ENCODE measurements at regions not wholly inside any gene's neighbourhood (a gene's known extent, or its start where the extent isn't known, plus 50 kb on each side); places are given as distances from the start of the nearest gene placed in this dataset.

DNA sequence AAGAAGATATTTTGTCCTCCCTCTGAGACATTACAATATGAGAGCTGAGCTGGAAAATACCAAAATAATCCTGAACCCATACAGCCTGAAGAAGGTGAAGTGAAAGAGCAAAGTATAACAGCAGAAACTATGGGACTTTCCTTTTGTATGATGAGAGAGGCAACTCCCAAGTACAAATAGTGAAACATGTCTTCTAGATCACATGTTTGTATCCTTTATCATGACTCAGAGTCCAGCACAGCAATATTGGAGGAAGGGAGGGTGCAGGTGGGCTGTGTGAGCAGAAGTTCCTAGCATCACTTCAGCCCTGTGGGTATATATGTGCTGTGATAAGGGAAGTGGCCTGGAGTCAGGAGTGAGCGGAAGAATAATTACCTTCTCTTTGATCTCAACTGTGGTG is 265.6 kb upstream of the NRXN1 start:
- Histone ChIP-seq H3K9me1 (ENCODE audit: control insufficient read depth, extremely low read depth, insufficient read depth, low read length) (no peaks in the 10 kb centered on the region), H3K9me3 (ENCODE audit: control insufficient read depth, low read depth, low read length) (no peaks in the 10 kb centered on the region), H4K20me1 (ENCODE audit: control insufficient read depth, extremely low read depth, insufficient read depth, low read length) (no peaks in the 10 kb centered on the region), H3K4me2 (ENCODE audit: control insufficient read depth, extremely low read depth, insufficient read depth, low read depth, low read length) (no peak overlapping the region), H3K9ac (ENCODE audit: control insufficient read depth, extremely low read depth, insufficient read depth, low read length) (no peak overlapping the region), H3K27me3 (ENCODE audit: control insufficient read depth, extremely low read depth, insufficient read depth, low read length) (no peaks in the 10 kb centered on the region), H3K4me3 (ENCODE audit: control insufficient read depth in 2 of 3, extremely low read depth in 1 of 3, insufficient read depth in 2 of 3, low read depth in 1 of 3, low read length in 3 of 3) (no peak overlapping the region), H3K79me2 (ENCODE audit: control insufficient read depth, insufficient read depth, low read length) (no peaks in the 10 kb centered on the region), H2AFZ (ENCODE audit: control insufficient read depth, low read length) (no peak overlapping the region), H3K36me3 (ENCODE audit: control insufficient read depth in 2 of 2, extremely low read depth in 1 of 2, insufficient read depth in 2 of 2, low read length in 2 of 2) (no peaks in the 10 kb centered on the region), H3K4me1 (ENCODE audit: control insufficient read depth, extremely low read depth, insufficient read depth, low read length) (no peaks in the 10 kb centered on the region), H3K27ac (ENCODE audit: control insufficient read depth, insufficient read depth, low read length) (no peak overlapping the region)
- FAIRE-seq (no peak), DNase-seq (ENCODE audit: low read depth, low spot score) (no peak)
- dilution Hi-C loops (cut with MboI; ENCODE audit: extremely low pct_ligation_motif_present, low sequenced_read_pairs) = no loop called here
- TF ChIP-seq EZH2 (IDR thresholded peaks at IDR 0.05; ENCODE audit: low read length) = no peak
- TF ChIP-seq, protein P1, sequence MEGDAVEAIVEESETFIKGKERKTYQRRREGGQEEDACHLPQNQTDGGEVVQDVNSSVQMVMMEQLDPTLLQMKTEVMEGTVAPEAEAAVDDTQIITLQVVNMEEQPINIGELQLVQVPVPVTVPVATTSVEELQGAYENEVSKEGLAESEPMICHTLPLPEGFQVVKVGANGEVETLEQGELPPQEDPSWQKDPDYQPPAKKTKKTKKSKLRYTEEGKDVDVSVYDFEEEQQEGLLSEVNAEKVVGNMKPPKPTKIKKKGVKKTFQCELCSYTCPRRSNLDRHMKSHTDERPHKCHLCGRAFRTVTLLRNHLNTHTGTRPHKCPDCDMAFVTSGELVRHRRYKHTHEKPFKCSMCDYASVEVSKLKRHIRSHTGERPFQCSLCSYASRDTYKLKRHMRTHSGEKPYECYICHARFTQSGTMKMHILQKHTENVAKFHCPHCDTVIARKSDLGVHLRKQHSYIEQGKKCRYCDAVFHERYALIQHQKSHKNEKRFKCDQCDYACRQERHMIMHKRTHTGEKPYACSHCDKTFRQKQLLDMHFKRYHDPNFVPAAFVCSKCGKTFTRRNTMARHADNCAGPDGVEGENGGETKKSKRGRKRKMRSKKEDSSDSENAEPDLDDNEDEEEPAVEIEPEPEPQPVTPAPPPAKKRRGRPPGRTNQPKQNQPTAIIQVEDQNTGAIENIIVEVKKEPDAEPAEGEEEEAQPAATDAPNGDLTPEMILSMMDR (optimal IDR thresholded peaks at IDR 0.05 in 1 of 3, IDR thresholded peaks at IDR 0.05 in 1 of 3, conservative IDR thresholded peaks at IDR 0.05 in 1 of 3; ENCODE audit: extremely low read depth in 1 of 3, insufficient read depth in 2 of 3, low read length in 3 of 3) = no peak

DNA sequence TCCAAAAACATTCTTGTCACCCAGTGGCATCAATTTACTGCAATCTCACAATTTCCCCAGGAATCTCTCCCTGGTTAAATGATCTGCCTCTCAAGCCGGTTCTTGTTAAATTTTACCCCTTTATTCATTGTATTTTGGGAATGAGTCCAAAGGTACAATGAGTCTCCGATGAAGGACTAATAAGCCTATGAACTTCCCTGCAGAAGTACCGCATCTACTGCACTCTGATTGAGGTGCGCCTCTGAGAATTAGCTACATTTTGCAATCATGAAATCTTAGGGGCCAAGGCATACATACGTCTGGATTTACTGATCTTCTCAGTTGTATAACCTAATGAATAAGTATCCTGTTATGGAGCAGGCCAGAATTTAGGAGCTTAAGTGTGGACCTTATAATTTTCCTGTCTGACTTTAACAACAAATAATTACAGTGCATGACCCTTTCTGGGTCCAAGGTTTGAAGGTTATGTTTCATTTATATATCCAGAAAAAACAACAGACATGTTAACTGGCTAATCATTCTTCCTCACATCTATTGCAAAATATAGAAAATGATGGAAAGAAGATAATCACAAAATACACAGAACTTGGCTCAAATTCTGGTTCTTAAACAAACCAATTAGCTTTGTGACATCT is 261.8 kb upstream of the NRXN1 start:
- Histone ChIP-seq H3K9me1 (ENCODE audit: control insufficient read depth, extremely low read depth, insufficient read depth, low read length) (no peaks in the 10 kb centered on the region), H3K4me1 (ENCODE audit: control insufficient read depth, extremely low read depth, insufficient read depth, low read length) (no peaks in the 10 kb centered on the region), H3K27me3 (ENCODE audit: control insufficient read depth, extremely low read depth, insufficient read depth, low read length) (no peaks in the 10 kb centered on the region), H3K79me2 (ENCODE audit: control insufficient read depth, insufficient read depth, low read length) (no peaks in the 10 kb centered on the region), H3K36me3 (ENCODE audit: control insufficient read depth in 2 of 2, extremely low read depth in 1 of 2, insufficient read depth in 2 of 2, low read length in 2 of 2) (no peaks in the 10 kb centered on the region), H3K9ac (ENCODE audit: control insufficient read depth, extremely low read depth, insufficient read depth, low read length) (no peak overlapping the region), H3K9me3 (ENCODE audit: control insufficient read depth, low read depth, low read length) (no peaks in the 10 kb centered on the region), H3K27ac (ENCODE audit: control insufficient read depth, insufficient read depth, low read length) (no peak overlapping the region), H2AFZ (ENCODE audit: control insufficient read depth, low read length) (no peak overlapping the region), H4K20me1 (ENCODE audit: control insufficient read depth, extremely low read depth, insufficient read depth, low read length) (no peaks in the 10 kb centered on the region), H3K4me3 (ENCODE audit: control insufficient read depth in 2 of 3, extremely low read depth in 1 of 3, insufficient read depth in 2 of 3, low read depth in 1 of 3, low read length in 3 of 3) (no peak overlapping the region), H3K4me2 (ENCODE audit: control insufficient read depth, extremely low read depth, insufficient read depth, low read depth, low read length) (no peak overlapping the region)
- TF ChIP-seq, protein P1 (optimal IDR thresholded peaks at IDR 0.05 in 1 of 3, IDR thresholded peaks at IDR 0.05 in 1 of 3, conservative IDR thresholded peaks at IDR 0.05 in 1 of 3; ENCODE audit: extremely low read depth in 1 of 3, insufficient read depth in 2 of 3, low read length in 3 of 3) = no peak
- TF ChIP-seq EZH2 (IDR thresholded peaks at IDR 0.05; ENCODE audit: low read length) = no peak
- DNase-seq (ENCODE audit: low read depth, low spot score) (no peak), FAIRE-seq (no peak)
- dilution Hi-C loops (cut with MboI; ENCODE audit: extremely low pct_ligation_motif_present, low sequenced_read_pairs) = no loop called here
